ENCODE measurements at regions not wholly inside any gene's neighbourhood (a gene's known extent, or its start where the extent isn't known, plus 50 kb on each side); places are given as distances from the start of the nearest gene placed in this dataset.
"Not testable (repeated sequence)": the region's sequence is repeated elsewhere in the genome, so short reads cannot be mapped to it uniquely, and the experiment has no call there.

DNA sequence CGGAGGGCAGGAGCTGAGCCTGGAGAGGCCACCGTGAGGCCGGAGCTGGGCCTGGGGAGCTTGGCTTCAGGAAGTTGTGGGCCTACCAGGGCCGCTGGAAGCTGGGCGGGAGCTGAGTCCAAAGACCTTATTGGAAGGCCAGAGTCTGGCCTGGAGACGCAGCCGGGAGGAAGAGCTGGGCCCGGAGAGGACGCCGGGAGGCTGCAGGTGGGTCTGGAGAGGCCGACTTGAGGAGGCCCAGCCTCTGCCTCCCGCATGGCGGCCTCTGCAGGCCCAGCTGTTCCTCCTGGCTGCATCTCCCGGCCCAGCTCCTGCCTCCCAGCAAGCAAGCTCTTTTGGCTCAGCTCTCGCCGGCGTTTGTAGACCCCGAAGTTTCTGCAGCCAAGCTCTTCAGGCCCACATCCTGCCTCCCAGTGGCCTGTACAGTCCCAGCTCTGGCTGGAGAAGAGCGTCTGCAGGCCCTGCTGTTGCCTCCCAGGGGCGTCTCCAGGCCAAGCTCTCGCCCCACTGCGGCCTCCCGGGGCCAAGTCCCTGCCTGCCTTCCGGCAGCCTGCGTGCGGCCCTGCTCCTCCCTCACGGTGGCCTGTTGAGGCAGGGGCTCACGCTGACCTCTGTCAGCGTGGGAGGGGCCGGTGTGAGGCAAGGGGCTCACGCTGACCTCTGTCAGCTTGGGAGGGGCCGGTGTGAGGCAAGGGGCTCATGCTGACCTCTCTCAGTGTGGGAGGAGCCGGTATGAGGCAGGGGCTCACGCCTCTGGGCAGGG lies 70.4 kb upstream of the COBL start:
- DNase-seq, result not testable (repeated sequence)

DNA sequence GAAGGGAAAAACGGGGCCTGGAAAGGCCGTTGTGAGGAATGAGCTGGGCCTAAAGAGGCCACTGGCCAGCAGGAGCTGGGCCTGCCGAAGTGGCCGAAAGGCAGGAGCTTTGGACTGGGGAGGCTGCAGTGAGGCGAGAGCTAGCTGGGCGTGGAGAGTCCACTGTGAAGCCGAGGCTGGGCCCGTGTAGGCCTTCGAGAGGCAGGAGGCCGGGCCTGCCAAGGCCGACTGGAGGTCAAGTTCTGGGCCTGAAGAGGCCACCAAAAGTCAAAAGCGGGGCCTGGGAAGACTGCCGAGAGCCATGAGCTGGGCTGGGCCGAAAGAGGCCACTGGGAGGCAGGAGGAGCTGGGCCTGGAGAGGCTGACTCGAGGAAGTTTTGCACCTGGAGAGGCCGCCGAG lies 69.6 kb upstream of the COBL start:
- not testable (repeated sequence) for DNase-seq

DNA sequence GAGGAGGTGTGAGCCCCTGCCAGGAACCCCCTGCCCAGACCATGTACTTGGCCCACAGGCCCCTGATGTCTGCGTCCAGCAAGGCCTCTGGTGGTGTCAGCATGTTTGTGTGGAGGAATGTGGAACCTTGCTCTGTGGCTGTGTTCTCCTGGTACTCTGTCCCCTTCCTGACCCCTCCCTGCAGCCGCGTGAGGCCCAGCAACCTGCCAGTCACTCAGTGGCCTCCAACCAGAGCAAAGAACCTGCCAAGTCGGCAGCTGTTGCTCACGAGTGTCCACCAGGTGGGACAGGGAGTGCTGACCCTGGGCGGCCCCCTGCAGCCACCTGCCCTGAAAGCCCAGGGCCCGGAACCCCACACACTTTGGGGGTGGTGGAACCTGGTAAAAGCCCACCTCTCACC lies 65.6 kb upstream of the COBL start:
- DNase-seq, result not testable (repeated sequence)

DNA sequence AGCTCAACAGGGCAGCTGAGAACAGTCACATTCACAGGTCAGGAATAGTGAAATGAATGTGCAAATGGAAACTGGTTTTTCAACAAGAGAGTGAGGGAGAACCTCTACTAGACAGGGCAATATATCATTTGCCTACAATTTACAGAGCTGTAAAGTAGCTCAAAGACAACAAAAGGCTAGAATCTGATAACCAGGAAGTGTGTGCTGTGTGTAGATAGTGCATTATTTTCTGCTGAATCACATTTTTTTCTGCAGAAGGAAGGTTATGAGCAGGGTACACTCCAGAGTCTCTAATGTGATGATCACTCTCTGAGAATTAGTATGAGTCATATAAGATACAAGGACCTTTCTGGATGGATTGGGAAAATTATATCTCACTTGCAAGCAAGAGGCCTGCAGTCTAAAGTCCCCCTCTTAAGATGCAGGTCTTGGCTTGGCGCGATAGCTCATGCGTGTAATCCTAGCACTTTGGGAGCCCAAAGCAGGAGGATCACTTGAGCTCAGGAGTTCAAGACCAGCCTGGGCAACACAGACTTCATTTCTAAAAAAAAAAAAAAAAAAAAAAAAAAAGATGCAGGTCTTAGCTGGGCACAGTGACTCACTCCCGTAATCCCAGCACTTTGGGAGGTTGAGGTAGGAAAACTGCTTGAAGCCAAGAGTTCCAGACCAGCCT lies 59.9 kb upstream of the COBL start:
- DNase-seq, result no peak

DNA sequence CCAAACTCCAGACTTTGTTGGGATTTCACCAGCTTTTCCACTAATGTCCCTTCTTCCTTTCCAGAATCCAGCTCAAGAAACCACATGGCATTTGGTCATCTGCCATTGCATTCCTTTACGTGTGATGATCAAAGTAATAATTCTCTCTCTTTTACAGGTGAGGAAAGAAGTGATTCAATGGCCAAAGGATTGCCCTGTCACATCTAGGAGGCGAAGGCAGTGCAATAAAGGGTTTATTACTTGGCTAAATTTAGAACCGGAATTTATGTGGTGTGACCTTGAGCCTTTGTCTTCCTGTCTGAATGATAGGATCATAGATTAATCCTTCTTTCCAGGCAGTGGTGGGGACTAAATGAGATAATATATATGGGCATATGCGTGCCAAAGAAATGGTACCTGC lies 58.3 kb upstream of the COBL start:
- DNase-seq, result no peak

DNA sequence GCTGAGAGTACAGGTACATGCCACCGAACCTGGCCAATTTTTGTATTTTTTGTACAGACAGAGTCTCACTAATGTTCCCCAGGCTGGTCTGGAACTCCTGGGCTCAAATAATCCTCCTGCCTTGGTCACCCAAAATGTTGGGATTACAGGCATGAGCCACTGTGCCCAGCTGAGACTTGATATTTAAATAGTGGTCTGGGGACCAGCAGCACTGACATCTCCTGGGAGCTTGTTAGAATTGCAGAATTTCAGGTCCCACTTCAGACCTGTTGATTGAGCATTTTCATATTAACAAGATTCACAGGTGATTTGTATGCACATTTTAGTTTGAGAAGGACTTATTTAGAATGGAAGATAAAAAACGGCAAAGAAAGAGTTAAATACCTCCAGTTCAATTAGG lies 57.0 kb upstream of the COBL start:
- not testable (repeated sequence) for DNase-seq

DNA sequence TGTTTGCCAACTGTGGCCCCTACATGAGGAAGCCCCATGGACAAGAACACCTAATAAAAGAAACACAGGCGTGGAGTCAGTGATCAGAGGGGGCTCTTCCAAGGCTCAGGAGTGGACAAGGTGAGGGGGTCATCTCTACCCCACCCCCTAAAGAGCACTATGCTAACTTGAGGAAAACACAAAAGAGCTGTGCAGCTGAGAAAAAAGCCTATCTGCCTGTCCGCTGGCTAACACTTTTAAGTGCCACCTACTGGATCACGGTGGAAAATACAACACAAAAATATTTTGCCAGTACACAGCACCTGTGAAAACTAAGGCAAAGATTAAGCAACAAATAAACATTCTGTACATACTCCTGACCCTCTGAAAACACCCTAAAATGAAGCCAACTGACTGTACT lies 53.1 kb upstream of the COBL start:
- no peak for DNase-seq

DNA sequence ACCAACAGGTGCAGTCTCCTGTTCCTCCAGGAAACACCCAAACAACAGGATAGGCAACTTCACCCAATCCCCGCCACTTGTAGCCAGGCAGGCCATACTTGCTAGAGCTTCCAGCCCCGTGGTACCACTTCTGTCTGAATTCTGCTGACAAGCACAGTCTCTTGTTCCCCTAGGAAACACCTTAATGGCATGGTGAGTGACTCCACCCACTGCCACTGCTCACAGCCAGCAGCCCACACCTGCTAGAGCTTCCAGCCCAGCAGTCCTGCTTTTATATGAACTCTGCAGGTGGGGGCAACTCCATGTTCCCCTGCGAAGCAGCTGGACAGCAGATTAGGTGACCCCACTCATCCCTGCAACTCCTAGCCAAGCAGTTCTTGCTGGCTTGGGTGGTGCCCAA lies 52.6 kb upstream of the COBL start:
- DNase-seq, result not testable (repeated sequence)

DNA sequence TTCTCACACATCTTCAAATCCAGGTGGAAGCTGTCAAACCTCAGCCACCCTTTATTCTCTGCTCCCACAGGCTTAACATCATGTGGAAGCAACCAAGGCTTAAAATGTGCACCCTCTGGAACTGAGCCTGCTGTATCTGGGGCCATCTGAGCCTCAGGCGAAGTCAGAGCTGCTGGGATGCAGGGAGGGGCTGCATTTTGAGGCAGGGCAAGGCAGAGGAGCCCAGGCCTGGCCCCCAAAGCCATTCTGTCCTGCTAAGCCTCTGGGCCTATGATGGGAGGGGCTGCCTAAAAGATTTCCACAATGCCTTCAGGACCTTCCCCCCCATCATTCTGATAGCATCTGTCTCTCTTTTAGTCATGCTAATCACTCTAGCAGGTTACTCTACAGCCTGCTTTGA lies 51.7 kb upstream of the COBL start:
- no peak for DNase-seq

DNA sequence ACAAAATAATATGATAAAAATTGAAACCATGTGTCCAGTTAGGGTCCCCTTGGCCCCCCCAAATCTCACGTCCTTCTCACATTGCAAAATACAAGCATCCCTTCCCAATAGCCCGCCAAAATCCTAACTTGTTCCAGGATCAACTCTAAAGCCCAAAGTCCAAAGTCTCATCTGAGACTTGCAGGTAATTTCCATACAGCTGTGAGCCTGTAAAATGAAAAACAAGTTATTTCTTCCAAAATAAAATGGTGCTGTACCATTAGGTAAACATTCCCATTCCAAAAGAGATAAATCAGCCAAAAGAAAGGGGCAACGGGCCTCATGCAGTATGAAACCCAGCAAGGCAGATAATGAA lies 51.0 kb upstream of the COBL start:
- DNase-seq, result no peak

DNA sequence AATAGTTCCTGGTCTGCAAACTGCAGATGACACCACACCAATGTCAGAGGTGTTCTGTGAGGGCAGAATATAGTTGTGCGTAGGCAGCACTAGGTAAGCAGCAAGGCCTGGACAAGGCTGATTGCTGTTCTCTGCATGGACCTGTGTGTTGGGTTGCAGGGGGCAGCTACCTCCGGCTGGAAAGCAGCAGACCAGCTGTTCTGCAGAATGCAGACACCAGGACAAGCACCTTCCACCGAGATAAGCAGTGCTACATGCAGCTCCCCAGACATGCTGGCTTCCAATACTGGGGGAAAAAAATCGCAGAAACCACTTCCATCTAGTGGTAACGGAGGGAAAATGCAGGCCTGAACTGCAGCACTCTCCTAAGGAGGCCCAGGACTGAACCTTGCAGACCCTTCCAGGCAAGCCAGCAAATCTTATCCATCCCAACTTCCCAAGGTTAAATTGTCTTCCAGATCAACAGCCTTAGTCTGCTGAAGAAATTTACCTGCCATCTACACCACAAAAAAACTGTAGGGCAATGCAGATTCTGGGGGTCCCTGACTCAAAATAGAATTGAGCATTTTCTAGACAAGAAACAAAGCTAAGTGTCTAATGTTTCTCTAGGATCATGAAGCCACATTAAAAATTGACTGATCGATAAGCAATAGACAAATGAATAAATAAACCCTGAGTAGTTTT lies 50.5 kb upstream of the COBL start:
- peak; percentile 70 for DNase-seq

Data from NCI-H1694 (cell line).